Right forelimb (tissue), 1 donor: ENCODE measurements at regions not wholly inside any gene's neighbourhood (a gene's known extent, or its start where the extent isn't known, plus 50 kb on each side); places are given as distances from the start of the nearest gene placed in this dataset.
"Not testable (repeated sequence)": the region's sequence is repeated elsewhere in the genome, so short reads cannot be mapped to it uniquely, and the experiment has no call there.

Experiments
- DNase-seq: peaks from one replicate; pipeline ENCODE4 v3.0.0-alpha.2; 2018

DNA sequence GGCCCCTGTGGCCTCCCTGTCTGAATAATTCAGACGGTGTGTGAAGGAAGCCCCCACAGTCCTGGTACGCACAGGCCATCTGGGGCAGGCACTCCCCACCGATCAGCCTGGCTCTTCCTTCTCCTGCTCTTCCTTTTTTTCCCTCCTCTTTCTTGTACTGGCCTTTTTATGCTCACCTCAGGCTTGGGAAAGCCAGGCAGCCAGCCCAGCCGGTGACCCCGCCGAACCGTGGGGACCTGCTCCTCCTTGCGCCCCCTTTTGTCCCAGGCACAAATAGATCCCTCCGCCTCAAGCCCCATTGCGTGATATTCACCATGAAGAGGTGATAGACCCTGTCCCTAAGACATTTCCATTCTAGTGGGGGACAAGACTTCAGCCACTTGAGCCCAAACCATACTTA lies 80.2 kb upstream of the BRD7 start:
- no peak for DNase-seq

DNA sequence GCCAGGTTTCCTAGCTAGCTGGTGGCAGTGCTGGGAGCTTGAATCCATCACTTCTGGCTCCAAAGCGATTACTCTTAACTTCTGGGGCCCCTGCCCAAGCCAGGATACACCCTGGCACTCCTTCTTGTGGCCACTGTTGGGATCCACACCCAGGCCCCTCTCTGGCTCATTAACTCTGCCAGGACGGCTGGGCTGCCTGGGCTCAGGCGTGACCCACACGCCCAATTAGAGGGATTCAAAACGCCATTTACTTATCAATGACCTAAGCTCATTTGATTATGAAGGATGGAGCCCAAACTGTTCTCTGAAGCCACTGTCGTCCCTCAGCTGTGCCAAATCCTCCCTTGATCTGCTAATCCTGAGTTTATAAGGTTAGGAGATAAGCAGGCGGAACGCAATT lies 79.7 kb upstream of the BRD7 start:
- no peak for DNase-seq

DNA sequence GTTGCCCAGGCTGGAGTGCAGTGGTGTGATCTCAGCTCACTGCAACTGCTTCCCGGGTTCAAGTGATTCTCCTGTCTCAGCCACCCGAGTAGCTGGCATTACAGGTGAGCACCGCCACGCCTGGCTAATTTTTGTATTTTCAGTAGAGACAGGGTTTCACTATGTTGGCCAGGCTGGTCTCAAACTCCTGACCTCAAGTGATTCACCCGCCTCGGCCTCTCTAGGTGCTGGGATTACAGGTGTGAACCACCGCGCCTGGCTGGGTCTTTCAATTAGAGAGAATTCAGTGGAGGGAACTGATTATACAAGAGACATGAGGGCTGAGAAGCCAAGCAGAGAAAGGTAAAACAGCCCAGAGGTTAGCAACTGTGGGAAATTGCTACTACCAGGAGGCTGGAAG lies 78.6 kb upstream of the BRD7 start:
- DNase-seq, result not testable (repeated sequence)

DNA sequence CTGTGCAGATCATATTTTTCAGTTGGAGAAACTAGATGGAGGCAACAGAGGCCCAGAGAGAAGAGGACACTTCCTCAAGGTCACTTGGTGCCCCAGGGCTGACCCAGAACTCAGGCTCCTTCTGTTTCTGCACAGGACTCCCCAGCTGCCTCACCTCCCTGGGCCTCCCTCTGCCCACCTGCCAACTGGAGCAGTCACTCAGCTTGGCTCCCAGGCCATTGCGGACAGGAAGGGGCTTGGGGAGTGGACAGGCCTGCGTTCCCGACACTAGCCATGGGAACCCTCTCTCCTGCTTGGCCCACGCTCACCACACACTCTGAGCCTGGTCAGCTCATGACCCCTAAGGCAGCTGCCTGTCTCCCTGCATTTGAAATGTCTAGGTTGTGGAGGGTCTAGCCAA lies 78.1 kb upstream of the BRD7 start:
- DNase-seq, result no peak

DNA sequence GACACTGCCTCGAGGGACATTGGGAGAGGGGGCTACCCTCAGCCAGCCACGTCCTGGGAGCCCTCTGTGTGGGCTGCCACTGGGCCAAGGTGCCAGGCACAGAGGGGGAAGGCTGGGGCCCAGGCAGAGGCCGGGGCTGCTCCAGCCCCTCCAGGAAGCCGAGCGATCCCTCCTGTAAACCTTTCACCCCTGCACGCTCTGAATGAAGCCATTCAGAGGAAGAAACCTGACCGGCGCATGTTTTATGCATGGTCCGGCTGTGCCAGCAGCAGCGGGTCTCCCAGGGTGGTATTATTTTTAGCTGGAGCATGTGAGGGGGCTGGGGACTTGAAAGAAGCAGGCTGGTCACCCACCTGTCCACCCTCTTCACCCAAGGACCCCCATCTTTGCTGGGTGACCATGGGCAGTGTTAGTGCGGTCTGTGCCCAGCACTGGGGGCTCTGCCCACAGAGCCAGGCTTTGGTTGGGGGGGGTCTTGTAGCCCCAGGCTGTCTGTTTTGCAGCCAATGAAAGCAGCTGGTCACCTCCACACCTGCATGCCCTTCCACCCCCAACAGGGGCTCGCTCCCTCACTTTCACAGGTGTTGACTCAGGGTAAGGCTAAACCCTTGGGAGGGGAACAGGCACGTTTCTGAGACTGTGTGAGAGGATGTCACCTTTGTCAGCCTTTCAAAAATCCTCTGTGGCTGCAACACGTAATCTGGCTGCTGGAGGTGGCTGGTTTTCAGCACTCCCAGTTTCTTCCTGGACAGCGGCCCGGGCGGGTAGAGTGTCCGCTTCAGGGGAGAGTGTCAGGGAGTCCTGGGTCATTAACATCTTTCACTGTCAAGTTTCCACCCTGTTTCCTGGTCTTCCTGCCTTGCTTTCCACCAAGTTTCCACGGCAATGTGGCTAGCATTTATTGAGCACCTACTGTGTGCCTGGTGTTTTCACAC lies 77.1 kb upstream of the BRD7 start:
- no peak for DNase-seq

DNA sequence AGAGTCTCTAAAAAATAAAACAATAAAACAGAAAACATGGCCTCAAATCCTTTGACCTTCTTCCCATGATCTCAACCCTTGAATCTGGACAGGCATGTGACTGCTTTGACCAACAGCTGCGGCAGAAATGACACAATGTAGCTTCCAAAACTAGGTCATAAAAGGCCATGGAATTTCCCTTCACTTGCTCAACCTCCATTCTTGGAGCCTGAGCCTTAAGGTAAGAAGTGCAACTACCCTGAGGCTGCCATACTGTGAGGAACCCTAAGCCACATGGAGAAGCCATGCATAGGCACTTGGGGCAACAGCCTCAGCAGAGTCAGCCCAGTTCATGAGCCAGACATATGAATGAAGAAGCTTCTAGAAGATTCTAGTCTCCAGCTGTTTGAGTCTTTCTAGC lies 75.7 kb upstream of the BRD7 start:
- no peak for DNase-seq

DNA sequence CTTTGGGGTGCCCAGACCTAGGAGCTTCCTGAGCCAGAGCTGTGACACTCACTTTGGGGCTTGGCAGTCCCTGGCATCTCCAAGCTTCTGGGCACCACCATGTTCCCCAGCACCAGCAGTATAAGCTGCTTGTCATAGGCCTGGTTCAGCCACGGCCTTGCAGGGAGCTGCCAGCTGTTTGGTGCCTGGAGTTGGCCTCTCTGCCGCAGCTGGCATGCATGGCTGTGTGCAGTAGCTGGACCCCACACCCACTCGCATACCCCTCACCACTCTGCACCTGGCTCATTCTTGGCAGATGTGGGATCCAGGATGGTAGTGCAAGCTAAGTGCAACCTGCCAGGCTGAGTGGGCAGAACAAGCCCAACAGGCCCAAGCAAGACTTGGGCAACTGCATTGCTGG lies 73.4 kb upstream of the BRD7 start:
- DNase-seq, result no peak

DNA sequence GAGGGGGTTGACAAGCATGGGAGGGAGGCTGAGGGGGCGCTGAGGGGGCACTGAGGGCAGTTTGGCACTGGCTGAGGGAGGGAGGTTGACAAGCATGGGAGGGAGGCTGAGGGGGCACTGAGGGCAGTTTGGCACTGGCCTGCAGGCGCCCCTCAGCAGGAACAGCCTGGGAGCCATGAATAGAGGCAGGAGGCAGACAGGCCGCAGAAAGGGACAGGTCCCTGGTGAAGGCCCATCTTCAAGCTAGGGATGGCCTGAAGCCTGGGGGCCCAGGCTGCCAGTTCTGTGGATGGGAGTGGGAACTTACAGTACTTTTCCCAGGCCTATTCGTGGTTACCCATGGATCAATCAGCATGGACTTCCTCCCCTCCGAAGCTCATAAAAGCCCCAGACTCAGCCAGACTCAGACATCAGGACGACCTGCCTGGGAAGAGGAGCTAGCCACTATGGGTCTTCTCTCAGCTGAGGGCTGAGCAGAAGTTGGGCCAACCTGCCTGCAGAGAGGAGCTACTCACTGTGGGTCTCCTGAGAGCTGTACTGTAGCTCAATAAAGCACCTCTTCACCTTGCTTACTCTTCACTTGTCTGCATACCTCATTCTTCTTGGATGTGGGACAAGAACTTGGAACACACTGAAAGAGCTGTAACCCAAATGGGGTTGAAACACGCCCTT lies 72.8 kb upstream of the BRD7 start:
- no peak for DNase-seq

DNA sequence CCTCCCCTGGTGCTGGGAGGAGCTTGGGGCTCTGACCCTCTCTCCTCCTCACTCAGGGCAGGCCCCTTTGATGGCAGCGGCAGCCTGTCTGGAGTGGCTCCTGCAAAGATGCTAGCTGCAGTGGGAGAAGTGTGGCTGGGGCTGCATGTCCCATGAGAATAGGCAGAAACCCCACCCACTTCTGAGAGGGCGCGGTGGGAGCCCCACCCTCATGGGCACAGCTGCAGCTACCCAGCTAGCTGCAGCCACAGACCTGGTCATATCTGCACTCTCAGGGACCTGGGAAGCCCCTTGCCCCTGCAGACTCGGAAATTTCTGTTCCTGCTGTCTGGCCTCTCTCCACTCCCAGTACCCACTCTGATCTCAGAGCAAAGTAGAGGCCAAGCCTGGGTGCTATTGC lies 72.2 kb upstream of the BRD7 start:
- DNase-seq, result no peak

DNA sequence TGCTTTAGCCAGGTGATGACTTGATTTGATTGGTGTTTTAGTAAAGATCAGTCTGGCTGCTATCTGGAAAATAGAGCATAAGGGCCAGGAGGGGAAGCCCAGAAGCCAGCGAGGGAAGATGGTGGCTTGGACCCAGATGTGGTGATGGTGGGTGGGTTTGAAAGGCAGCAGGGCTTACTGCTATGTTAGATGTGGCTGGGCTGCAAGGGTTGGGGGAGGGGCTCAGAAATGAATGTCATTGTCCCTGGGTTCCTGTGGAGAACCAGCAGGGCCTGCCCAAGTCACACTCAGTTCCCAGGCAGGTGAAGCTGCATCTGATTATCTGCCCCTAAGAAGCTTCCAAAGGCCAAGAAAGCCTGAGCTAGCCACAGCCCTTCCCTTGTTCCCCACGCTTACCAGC lies 71.7 kb upstream of the BRD7 start:
- DNase-seq, result no peak

DNA sequence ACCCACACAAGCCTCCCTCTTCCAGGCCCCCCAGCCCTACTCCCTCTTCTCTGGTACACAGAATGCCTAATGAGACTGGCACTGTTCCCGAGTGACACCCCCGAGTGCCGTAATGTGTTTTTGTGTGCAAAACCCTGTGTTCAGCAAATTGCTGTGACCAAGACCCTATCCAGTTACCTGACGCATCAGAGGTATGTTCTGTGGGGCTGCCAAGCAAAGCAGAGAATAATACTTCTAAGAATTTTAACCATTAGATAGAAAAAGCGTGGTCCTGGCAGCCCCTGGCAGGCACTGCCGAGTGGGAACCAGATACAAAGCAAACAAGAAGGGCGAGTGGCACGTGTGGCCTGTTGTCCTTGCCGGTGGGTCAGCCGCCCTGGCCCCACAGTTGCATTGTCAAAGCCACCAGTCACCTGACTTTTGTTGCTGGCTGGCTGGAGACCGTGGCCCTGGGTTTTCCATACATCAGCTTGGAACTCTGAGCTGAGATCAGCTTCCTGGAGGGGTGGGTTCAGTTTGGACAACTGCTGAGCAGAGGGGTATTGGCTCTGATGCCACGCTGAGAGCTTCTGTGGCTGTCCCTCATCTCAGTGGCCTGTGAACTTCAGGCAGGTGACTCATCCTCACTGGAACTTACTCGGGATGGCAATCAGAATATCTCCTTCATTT lies 69.1 kb upstream of the BRD7 start:
- DNase-seq, result no peak

DNA sequence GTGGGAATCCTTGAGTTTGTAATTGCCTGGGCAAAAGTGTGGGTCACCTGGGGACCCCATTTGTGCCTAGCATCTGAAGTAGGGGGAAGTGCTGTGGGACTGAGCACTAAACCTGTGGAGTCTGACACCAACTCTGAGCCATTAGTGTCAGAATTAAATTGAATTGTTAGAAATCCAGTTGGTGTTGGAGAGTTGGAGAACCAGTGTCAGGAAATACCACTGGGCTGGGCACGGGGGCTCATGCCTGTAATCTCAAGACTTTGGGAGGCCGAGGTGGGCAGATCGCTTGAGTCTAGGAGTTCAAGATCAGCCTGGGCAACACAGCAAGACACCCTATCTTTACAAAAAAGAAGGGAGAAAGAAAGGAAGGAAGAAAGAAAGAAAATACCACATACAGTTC lies 67.5 kb upstream of the BRD7 start:
- DNase-seq, result no peak

DNA sequence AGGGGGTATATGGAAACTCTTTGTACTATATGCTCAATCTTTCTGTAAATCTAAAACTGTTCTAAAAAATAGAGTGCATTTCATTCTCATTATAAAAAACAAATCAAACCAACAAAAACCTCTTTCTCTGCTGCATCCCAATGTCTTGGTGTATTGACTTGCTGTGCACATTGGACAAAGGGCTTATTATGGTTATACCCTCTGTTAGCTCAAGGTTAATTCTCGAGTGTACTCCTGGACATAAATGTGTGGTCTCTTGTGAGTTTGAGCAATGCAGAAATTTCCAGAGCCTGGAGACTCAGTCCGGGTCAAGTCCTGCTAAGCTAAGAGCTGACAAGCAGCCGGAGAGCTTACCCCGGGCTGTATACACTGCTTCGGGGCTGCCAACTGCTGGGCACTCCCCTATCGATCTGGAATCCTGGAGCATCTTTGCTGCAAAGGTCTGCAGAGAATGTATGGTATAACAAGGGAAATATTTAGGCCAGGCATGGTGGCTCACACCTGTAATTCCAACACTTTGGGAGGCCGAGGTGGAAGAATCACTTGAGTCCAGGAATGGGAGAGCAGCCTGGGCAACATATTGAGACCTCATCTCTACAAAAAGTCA lies 66.2 kb upstream of the BRD7 start:
- no peak for DNase-seq

DNA sequence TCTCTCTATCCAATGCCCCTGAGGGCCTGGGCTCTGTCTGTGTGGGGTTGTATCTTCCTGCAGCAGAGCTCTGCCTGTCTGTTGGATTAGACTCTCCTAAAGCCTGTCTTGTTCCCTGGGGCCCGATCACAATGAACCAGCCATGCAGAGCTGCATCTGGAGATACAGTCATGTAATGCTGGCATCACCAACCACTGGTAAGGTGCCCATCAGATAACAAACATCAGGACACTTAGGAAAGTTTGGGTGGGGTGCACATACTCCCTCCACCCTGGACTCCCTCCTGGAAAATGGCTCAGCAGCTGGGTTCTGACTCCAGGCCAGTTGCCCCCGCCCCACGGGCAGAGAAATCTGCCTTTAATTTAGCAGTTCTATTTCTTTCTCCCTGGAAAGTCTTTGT lies 61.3 kb upstream of the BRD7 start:
- no peak for DNase-seq

DNA sequence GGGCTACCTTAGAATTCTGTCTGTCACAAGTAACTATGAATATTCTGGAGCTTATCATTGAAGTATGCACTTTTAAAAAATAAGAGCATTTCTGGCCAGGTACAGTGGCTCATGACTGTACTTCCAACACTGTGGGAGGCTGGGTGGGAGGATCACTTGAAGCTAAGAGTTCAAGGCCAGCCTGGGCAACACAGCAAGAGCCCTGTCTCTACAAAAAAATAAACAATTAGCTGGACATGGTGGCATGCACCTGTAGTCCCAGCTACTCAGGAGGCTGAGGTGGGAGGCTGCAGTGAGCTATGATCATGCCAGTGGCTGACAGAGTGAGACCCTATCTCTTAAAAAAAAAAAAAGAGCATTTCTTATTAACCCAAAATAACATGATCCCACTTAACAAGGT lies 60.0 kb upstream of the BRD7 start:
- DNase-seq, result no peak

DNA sequence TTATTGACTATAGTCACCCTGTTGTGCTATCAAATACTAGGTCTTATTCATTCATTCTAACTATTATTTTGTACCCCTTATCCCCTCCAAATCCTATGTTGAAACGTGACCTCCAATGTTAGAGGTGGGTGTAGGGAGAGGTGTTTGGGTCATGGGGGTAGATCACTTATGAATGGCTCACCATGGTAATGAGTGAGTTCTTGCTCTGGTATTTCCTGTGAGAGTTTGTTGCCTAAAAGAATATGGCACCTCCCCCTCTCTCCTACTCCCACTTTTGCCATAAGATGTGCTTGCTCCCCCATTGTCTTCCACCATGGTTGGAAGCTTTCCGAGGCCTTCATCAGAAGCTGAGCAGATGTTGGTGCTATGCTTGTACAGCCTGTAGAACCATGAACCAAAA lies 59.3 kb upstream of the BRD7 start:
- DNase-seq, result no peak

DNA sequence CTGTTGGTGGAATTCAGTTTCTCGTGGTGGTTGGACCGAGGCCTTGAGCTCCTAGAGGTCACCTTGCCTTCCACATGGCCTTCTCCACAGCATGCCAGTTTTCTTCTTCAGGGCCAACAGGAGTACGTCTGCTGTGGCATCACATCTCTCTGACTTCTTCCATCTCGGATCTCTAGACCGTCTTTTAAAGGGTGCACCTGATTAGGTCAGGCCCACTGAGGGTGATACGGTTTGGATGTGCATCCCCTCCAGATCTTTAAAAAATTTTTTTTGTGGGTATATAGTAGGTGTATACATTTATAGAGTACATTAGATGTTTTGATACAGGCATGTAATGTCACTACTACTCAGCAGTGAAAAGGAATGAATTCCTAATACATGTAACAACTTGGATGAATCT lies 58.3 kb upstream of the BRD7 start:
- no peak for DNase-seq

DNA sequence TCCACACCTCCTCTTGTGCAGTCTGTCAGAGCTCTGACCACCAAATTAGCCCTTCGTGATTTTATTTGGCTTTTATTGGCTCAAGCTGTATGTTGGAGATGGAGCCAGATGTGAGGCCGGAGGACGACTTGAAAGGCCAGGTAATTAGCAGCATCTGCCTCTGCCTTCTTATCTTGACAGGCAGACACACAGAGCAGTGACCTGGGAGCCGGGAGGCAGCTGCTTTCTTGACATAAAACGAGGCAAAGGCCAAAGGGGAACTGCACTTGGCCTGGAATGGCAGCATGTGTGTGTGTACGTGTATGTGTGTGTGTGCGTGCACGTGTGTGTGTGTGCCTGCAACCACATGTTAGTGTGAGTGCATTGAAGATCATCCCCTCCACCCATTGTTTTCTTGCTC lies 56.9 kb upstream of the BRD7 start:
- no peak for DNase-seq

DNA sequence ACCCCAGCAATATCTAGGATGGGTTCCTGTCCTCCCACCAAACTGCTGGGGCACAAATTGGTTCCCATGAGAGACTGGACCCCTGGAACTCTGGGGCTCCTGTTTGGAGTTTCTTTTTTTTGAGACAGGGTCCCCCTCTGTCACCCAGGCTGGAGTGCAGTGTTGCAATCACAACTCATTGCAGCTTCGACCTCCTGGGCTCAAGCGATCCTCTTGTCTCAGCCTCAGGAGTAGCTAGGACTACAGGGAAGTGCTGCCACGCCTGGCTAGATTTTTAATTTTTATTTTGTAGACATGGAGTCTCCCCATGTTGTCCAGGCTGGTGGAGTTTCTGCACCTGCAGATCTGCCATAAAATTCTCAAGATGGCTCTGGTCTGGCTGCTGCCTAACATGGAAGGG lies 56.3 kb upstream of the BRD7 start:
- no peak for DNase-seq

DNA sequence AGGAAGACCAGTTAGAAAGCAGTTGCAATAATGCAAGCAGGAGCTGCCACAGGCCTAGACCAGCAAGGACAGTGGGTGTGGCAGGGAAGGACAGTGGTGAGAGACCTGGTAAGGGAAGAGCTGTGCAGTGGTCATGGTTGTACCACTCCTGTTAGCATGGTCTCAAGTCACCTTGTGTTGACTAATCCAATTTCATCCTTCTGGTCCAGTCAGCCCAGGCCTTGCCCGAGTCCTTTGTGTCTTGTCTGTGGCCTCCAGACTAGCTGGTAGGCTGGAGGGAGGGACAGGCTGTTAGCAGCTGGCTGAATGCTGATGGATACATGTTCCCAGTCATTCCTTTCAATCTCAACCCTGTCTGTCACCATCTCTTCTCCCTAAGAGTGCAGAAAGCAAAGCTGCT lies 54.1 kb upstream of the BRD7 start:
- DNase-seq, result no peak

DNA sequence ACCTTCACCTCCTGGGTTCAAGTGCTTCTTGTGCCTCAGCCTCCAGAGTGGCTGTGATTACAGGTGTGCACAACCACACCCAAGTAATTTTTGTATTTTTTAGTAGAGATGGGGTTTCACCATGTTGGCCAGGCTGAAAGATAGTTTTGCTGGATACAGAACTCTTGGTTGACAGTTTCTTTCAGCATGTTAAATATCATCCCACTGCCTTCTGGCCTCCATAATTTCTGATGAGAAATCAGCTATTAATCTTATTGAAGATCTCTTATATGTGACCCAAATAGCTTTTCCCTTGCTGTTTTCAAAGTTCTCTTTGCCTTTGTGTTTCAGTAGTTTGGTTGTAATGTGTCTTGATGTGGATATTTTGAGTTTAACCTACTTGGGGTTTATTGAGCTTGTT lies 50.3 kb upstream of the BRD7 start:
- DNase-seq, result no peak
